ENCODE measurements at regions not wholly inside any gene's neighbourhood (a gene's known extent, or its start where the extent isn't known, plus 50 kb on each side); places are given as distances from the start of the nearest gene placed in this dataset.

DNA sequence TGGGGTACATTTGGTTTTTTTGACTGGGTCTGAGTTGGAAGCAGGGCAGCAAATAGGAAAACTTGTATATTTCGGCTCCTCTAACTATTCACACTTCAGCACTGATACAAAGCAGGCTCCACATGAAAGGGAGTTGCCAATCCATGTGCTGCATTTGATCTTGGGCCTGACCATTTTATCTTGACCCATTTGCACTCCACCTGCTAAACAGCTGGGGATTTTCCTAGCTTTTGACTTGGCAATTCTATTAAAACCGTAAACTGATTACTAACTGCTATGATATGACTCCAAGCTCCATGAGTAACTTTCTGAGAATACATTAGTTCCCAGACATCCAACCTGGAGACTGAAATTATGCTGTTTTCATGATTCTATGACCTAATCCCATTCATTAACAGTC, 797.1 kb downstream of the BCL11B start:
- no peak for TF ChIP-seq CTCF (conservative IDR thresholded peaks at IDR 0.05)
- H3K27ac ChIP-seq = no peak overlapping the region

DNA sequence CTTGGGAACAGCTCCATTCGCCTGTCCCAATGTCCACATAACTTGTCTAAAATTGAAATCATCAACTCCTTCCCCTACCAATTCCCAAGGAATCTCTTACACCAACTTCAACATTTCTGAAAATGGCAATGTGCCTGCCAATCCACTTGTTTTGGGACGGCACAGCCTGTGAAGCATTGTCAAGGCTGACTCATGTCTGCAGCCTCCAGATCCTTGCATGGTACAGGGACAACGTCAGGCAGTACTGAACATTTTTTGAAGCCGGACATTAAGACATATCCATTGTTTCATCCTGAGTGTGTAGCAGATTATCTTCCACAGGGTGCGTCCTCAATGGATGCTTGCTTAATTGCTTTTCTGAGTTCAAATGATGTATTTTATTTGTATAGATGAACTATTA, 794.1 kb downstream of the BCL11B start:
- TF ChIP-seq CTCF (conservative IDR thresholded peaks at IDR 0.05) = no peak
- no peak overlapping the region for H3K27ac ChIP-seq

DNA sequence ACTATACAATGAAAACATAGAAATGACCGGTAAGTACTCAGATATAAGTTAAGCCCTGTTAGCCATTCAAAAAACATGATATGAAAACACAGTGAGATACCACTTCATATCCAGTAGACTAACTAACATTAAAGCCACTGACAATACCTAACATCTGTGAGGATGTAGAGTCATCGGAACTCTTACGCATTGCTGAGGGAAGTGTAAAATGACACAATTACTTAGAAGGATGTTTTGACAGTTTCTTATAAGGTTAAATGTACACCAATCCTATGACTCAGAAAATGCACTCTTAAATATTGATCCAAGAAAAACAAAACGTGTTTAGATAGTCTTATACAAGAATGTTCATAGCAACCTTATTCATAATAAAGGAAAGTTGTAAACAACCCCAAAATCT, 782.9 kb downstream of the BCL11B start:
- no peak for TF ChIP-seq CTCF (conservative IDR thresholded peaks at IDR 0.05)
- no peak overlapping the region for H3K27ac ChIP-seq

DNA sequence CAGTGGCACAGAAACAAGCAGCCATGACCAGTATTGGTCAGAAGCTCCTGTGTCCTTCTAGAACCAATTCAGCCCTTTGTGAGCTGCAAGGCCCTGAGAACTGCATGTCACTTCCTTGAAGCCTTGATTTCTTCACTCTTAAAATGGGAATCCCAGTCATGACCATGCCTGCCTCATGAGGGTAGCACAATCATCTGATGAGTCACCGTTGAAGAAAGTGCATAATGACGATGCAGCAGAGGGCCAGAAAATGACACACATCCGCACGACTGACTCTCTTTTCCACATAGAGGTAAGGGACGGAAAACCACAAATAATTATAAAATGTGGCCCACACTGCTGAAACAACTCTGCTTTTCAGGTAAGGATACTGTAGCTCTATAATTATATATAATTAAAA, 777.4 kb downstream of the BCL11B start:
- no peak overlapping the region for H3K27ac ChIP-seq
- TF ChIP-seq CTCF (conservative IDR thresholded peaks at IDR 0.05) = no peak

GRCh38 chr14:98498019-98498885, 773.7 kb downstream of the BCL11B start:
- TF ChIP-seq CTCF (conservative IDR thresholded peaks at IDR 0.05) = no peak
- no peak overlapping the region for H3K27ac ChIP-seq

- no peak for TF ChIP-seq CTCF (conservative IDR thresholded peaks at IDR 0.05)
- no peak overlapping the region for H3K27ac ChIP-seq
Measured at GRCh38 chr14:98501335-98501734, 770.7 kb downstream of the BCL11B start.

DNA sequence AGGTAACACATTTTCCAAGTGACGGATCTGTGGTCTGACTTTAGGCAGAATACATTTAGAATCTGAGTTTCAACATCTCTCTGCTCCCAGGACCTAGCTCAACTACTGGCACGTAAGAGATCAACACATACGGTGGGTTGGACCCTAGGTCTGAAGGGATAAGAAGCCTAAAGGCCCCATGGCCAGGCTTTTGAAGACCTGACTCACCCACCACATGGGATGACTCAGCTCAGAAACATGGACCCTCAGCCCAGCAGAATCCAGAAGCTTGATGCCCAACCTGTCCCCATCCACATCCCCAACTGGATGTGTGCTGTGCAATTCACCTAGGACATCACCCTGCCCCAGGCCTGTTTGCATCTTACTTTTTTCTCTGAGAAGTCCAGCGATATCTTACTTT, 770.2 kb downstream of the BCL11B start:
- TF ChIP-seq CTCF (conservative IDR thresholded peaks at IDR 0.05) = no peak
- H3K27ac ChIP-seq = no peak overlapping the region
